ENCODE measurements at regions not wholly inside any gene's neighbourhood (a gene's known extent, or its start where the extent isn't known, plus 50 kb on each side); places are given as distances from the start of the nearest gene placed in this dataset.

DNA sequence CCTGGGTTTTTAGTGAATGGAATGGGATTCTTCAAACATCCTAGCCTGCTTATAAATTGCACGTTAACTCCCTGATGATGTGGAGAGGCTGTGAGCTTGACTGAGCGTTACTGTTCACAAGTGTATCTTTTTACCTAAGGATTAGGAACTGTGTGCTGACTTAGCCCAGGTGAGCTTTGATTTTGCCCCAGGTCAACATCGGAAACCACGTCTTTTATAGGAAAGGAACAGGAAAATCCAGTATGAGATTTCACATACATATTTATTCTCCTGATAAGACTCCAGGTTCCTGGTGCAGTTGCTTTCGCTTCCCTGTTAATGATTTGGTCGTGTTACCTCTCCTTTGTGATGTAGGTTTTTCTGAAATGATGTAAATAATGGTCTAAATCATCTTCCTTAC lies 103.2 kb upstream of the BASP1 start:
- TF ChIP-seq EP300 (IDR thresholded peaks at IDR 0.05) (no peak), POLR2AphosphoS5 (IDR thresholded peaks at IDR 0.05) (no peak)
